Lung (tissue), 11 donors: ENCODE measurements at regions not wholly inside any gene's neighbourhood (a gene's known extent, or its start where the extent isn't known, plus 50 kb on each side); places are given as distances from the start of the nearest gene placed in this dataset.

Source experiments
- ATAC-seq: fragments of 200-7000 bp; cut with Tn5 transposase; one replicate; pipeline ENCODE4 v1.9.1; 2020; ENCODE audit warnings: moderate number of reproducible peaks; ENCODE audit not compliant: insufficient read depth, low FRiP score
- DNase-seq, 3 donors: peaks; one replicate each; pipeline ENCODE4 v3.0.0-alpha.2; 2013 to 2017
- H3K27ac ChIP-seq, 2 donors: one replicate each; pipeline ENCODE4 v1.5.1; 2013; ENCODE audit warnings: mild to moderate bottlenecking in 2 of 2, moderate library complexity in 2 of 2, control low read depth in 1 of 2, inconsistent platforms in 1 of 2, low read depth in 1 of 2, low read length in 1 of 2
- H3K27me3 ChIP-seq, 3 donors: one replicate each; pipeline ENCODE4 v1.5.1; 2013; ENCODE audit warnings: low read length in 2 of 3; ENCODE audit not compliant: control insufficient read depth in 3 of 3, insufficient read depth in 3 of 3
- H3K36me3 ChIP-seq, 4 donors: one replicate each; pipeline ENCODE4 v1.5.1; 2013; ENCODE audit warnings: low read length in 4 of 4, mild to moderate bottlenecking in 1 of 4, moderate library complexity in 1 of 4; ENCODE audit not compliant: control insufficient read depth in 4 of 4, insufficient read depth in 4 of 4
- H3K4me1 ChIP-seq, 5 donors: one replicate each; pipeline ENCODE4 v1.5.1; 2013; ENCODE audit warnings: low read length in 5 of 5, mild to moderate bottlenecking in 2 of 5, moderate library complexity in 1 of 5; ENCODE audit not compliant: control insufficient read depth in 5 of 5, insufficient read depth in 5 of 5
- H3K4me3 ChIP-seq: one replicate; pipeline ENCODE4 v1.5.1; 2013; ENCODE audit warnings: mild to moderate bottlenecking, control low read depth, moderate library complexity
- H3K9ac ChIP-seq, 2 donors: one replicate each; pipeline ENCODE4 v1.5.1; 2013; ENCODE audit warnings: low read length in 2 of 2, control low read depth in 1 of 2; ENCODE audit not compliant: insufficient read depth in 1 of 2
- H3K9me3 ChIP-seq, 4 donors: one replicate each; pipeline ENCODE4 v1.5.1; 2013; ENCODE audit warnings: low read length in 3 of 4, mild to moderate bottlenecking in 1 of 4, moderate library complexity in 1 of 4; ENCODE audit not compliant: control insufficient read depth in 4 of 4, insufficient read depth in 3 of 4
- WGBS, 2 donors: extraction: QIAGEN DNeasy Blood & Tissue Kit; methylation state at CpG; one replicate each; pipeline ENCODE4 v1.1.7; 2013; 5-methylcytosine and 5-hydroxymethylcytosine counted together
- TF ChIP-seq, protein P1 (sequence below): IDR thresholded peaks from 2 replicates; pipeline ENCODE4 v1.5.1; 2012; ENCODE audit warnings: mild to moderate bottlenecking; ENCODE audit errors: control extremely low read depth, extremely low read depth
- donor health status: control.
- donor health status: control.
- donor health status: Bipolar disorder and iron deficiency.
- donor health status: healthy.
- donor health status: DM: yes; HTN: yes; CAD: no.

- Histone ChIP-seq H3K9ac (no peak overlapping the region), H3K27ac (no peak overlapping the region), H3K4me3 (no peak overlapping the region), H3K4me1 (no peaks in the 10 kb centered on the region), H3K36me3 (no peaks in the 10 kb centered on the region), H3K9me3 (peaks cover 0 to 3% (median 0%) of the 10 kb centered on the region in 4 donors), H3K27me3 (no peaks in the 10 kb centered on the region)
- DNase-seq, result no peak
- WGBS, 2 donors, result 93 to 95% methylated on average over 1 of the region's 1 CpG
- TF ChIP-seq, protein P1, sequence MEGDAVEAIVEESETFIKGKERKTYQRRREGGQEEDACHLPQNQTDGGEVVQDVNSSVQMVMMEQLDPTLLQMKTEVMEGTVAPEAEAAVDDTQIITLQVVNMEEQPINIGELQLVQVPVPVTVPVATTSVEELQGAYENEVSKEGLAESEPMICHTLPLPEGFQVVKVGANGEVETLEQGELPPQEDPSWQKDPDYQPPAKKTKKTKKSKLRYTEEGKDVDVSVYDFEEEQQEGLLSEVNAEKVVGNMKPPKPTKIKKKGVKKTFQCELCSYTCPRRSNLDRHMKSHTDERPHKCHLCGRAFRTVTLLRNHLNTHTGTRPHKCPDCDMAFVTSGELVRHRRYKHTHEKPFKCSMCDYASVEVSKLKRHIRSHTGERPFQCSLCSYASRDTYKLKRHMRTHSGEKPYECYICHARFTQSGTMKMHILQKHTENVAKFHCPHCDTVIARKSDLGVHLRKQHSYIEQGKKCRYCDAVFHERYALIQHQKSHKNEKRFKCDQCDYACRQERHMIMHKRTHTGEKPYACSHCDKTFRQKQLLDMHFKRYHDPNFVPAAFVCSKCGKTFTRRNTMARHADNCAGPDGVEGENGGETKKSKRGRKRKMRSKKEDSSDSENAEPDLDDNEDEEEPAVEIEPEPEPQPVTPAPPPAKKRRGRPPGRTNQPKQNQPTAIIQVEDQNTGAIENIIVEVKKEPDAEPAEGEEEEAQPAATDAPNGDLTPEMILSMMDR, result no peak
- no peak for ATAC-seq
These were observed 147.8 kb upstream of the SESN3 start for GRCh38 chr11:95378789-95379188.

DNA sequence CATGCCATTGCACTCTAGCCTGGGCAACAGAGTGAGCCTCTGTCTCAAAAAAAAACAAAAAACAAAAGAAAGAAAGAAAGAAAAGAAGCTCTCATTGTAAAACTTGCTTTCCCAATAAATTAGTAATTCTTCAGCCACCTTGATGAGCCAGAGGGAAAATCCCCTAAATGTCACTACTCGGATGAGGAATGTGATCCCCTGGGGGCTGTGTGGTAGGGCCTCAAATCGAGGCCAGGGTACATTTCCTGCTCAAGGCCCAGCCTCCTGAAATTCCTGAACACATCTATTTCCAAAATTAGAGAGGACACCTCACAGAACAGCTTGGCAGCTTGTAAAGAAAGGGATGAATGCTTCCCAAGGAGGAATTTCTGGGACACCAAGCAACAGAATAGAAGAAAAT lies 147.1 kb upstream of the SESN3 start:
- H3K36me3 ChIP-seq, result no peaks in the 10 kb centered on the region
- DNase-seq, result no peak
- TF ChIP-seq, protein P1, result no peak
- peaks cover 0 to 3% (median 0%) of the 10 kb centered on the region in 4 donors for H3K9me3 ChIP-seq
- no peaks in the 10 kb centered on the region for H3K4me1 ChIP-seq
- 70 to 79% methylated on average over 2 of the region's 2 CpGs for WGBS, 2 donors
- no peaks in the 10 kb centered on the region for H3K27me3 ChIP-seq
- ATAC-seq, result no peak
- no peak overlapping the region for H3K9ac ChIP-seq
- no peak overlapping the region for H3K27ac ChIP-seq
- H3K4me3 ChIP-seq, result no peak overlapping the region

DNA sequence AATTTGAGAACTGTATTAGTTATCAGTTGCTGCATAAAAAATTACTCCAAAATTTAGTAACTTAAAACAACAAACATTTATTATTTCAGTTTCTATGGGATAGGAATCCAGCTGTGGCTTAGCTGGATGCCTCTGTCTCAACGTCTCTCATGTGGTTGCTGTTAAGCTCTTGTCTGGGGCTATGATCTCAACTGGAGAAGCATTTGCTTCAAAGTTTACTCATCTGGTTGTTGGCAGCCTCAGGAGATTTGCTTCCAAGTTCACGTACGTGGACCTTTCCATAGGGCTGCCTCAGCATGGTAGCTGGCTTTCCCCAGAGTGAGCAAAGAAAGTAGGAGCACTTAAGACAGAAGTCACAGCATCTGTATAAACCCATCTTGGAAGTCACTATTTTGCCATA lies 144.9 kb upstream of the SESN3 start:
- ATAC-seq (no peak), DNase-seq (no peak)
- TF ChIP-seq, protein P1, result no peak
- Histone ChIP-seq H3K4me1 (no peaks in the 10 kb centered on the region), H3K27ac (no peak overlapping the region), H3K4me3 (no peak overlapping the region), H3K27me3 (no peaks in the 10 kb centered on the region), H3K36me3 (no peaks in the 10 kb centered on the region), H3K9me3 (peaks cover 0 to 3% (median 0%) of the 10 kb centered on the region in 4 donors), H3K9ac (no peak overlapping the region)
- WGBS, 2 donors, result 62 to 74% methylated on average over 3 of the region's 3 CpGs

GRCh38 chr11:95375451-95375850 lies 144.4 kb upstream of the SESN3 start:
- H3K9ac ChIP-seq, result no peak overlapping the region
- no peaks in the 10 kb centered on the region for H3K4me1 ChIP-seq
- H3K36me3 ChIP-seq, result no peaks in the 10 kb centered on the region
- ATAC-seq (no peak), DNase-seq (no peak)
- TF ChIP-seq, protein P1, result no peak
- no peak overlapping the region for H3K27ac ChIP-seq
- peaks cover 0 to 3% (median 0%) of the 10 kb centered on the region in 4 donors for H3K9me3 ChIP-seq
- 94 to 100% methylated on average over 1 of the region's 1 CpG for WGBS, 2 donors
- H3K4me3 ChIP-seq, result no peak overlapping the region
- H3K27me3 ChIP-seq, result no peaks in the 10 kb centered on the region
